H1 (cell line): ENCODE measurements at regions not wholly inside any gene's neighbourhood (a gene's known extent, or its start where the extent isn't known, plus 50 kb on each side); places are given as distances from the start of the nearest gene placed in this dataset.

Source experiments
- ASH2L ChIP-seq: fragments of 200-600, 300-600 bp; sonication (generic); IDR thresholded peaks from one replicate; pipeline ENCODE4 v1.7.1; 2017; ENCODE audit warnings: low read length
- BRCA1 ChIP-seq: IDR thresholded peaks from 2 replicates; pipeline ENCODE4 v1.6.1; 2012; ENCODE audit warnings: low read depth, low read length, improper control_type of control experiment
- CBX8 ChIP-seq: fragments of 300-800, 300-1000 bp; sonication (generic); IDR thresholded peaks from 2 replicates; pipeline ENCODE4 v1.7.1; 2016; ENCODE audit warnings: low read depth, low read length, borderline replicate concordance
- CHD7 ChIP-seq: fragments of 300-600 bp; sonication (generic); IDR thresholded peaks from 2 replicates; pipeline ENCODE4 v1.7.1; 2012; ENCODE audit warnings: low read length, moderate library complexity, mild to moderate bottlenecking, inconsistent platforms; ENCODE audit not compliant: insufficient replicate concordance
- JUN ChIP-seq: IDR thresholded peaks from 2 replicates; pipeline ENCODE4 v1.6.1; 2011; ENCODE audit warnings: low read depth, mild to moderate bottlenecking, improper control_type of control experiment, low read length
- KDM4A ChIP-seq: IDR thresholded peaks from one replicate; pipeline ENCODE4 v1.7.1; 2012; ENCODE audit warnings: low read depth, mild to moderate bottlenecking, moderate library complexity, low read length, inconsistent platforms; ENCODE audit not compliant: severe bottlenecking
- MAX ChIP-seq: IDR thresholded peaks from 2 replicates; pipeline ENCODE4 v1.6.1; 2012; ENCODE audit warnings: inconsistent platforms
- RNF2 ChIP-seq: fragments of 200-900, 300-1000 bp; sonication (generic); IDR thresholded peaks from 2 replicates; pipeline ENCODE4 v1.7.1; 2016; ENCODE audit warnings: borderline replicate concordance, low read depth, mild to moderate bottlenecking, antibody characterized with exemption, low read length; ENCODE audit not compliant: poor library complexity, severe bottlenecking; ENCODE audit errors: missing control alignments
- SP4 ChIP-seq: IDR thresholded peaks from 2 replicates; pipeline ENCODE4 v1.6.1; 2012; ENCODE audit warnings: low read length, inconsistent platforms
- USF2 ChIP-seq: IDR thresholded peaks from 2 replicates; pipeline ENCODE4 v1.6.1; 2011; ENCODE audit warnings: low read length, improper control_type of control experiment

- TF ChIP-seq CHD7 (no peak), CBX8 (no peak), RNF2 (no peak), ASH2L (no peak), USF2 (no peak), JUN (no peak), BRCA1 (no peak), SP4 (no peak), MAX (no peak), KDM4A (no peak)
These were observed 627.1 kb upstream of the WWC1 start (continued) for GRCh38 chr5:167664222-167664804.
